ENCODE measurements at regions not wholly inside any gene's neighbourhood (a gene's known extent, or its start where the extent isn't known, plus 50 kb on each side); places are given as distances from the start of the nearest gene placed in this dataset.

- H3K9me3 Mint-ChIP-seq: no peaks in the 10 kb centered on the region
- no peak for DNase-seq (ENCODE audit: low read depth, low spot score)
- no peaks in the 10 kb centered on the region for H3K36me3 Mint-ChIP-seq (ENCODE audit: low read depth)
- H3K27ac Mint-ChIP-seq (ENCODE audit: unreplicated experiment): no peak overlapping the region
- TF ChIP-seq CTCF (conservative IDR thresholded peaks at IDR 0.05): no peak
- H3K4me1 Mint-ChIP-seq: no peaks in the 10 kb centered on the region
- no peak overlapping the region for H3K4me3 Mint-ChIP-seq
- H3K27me3 Mint-ChIP-seq (ENCODE audit: low read depth): no peaks in the 10 kb centered on the region
Measured at GRCh38 chr1:170357750-170358149, 174.2 kb upstream of the GORAB start.

- Mint-ChIP-seq H3K4me1 (no peaks in the 10 kb centered on the region), H3K27ac (ENCODE audit: unreplicated experiment) (no peak overlapping the region), H3K4me3 (no peak overlapping the region), H3K9me3 (no peaks in the 10 kb centered on the region), H3K36me3 (ENCODE audit: low read depth) (no peaks in the 10 kb centered on the region), H3K27me3 (ENCODE audit: low read depth) (peaks cover 7% of the 10 kb centered on the region)
- DNase-seq (ENCODE audit: low read depth, low spot score): no peak
- TF ChIP-seq CTCF (conservative IDR thresholded peaks at IDR 0.05): no peak
Measured at GRCh38 chr1:170360601-170361000, 171.4 kb upstream of the GORAB start.

- H3K27me3 Mint-ChIP-seq (ENCODE audit: low read depth): peaks cover 7% of the 10 kb centered on the region
Measured at GRCh38 chr1:170365331-170365730, 166.6 kb upstream of the GORAB start.

GRCh38 chr1:170366980-170367379, 165.0 kb upstream of the GORAB start:
- H3K36me3 Mint-ChIP-seq (ENCODE audit: low read depth): no peaks in the 10 kb centered on the region
- no peaks in the 10 kb centered on the region for H3K9me3 Mint-ChIP-seq
- peaks cover 7% of the 10 kb centered on the region for H3K27me3 Mint-ChIP-seq (ENCODE audit: low read depth)
- H3K4me3 Mint-ChIP-seq: no peak overlapping the region
- TF ChIP-seq CTCF (conservative IDR thresholded peaks at IDR 0.05): no peak
- no peak for DNase-seq (ENCODE audit: low read depth, low spot score)
- H3K27ac Mint-ChIP-seq (ENCODE audit: unreplicated experiment): no peak overlapping the region
- no peaks in the 10 kb centered on the region for H3K4me1 Mint-ChIP-seq

More at GRCh38 chr1:170365331-170365730, 166.6 kb upstream of the GORAB start:
- DNase-seq (ENCODE audit: low read depth, low spot score): no peak
- no peak for TF ChIP-seq CTCF (conservative IDR thresholded peaks at IDR 0.05)
- H3K36me3 Mint-ChIP-seq (ENCODE audit: low read depth): no peaks in the 10 kb centered on the region
- no peak overlapping the region for H3K4me3 Mint-ChIP-seq
- no peak overlapping the region for H3K27ac Mint-ChIP-seq (ENCODE audit: unreplicated experiment)
- no peaks in the 10 kb centered on the region for H3K9me3 Mint-ChIP-seq
- no peaks in the 10 kb centered on the region for H3K4me1 Mint-ChIP-seq

- peaks cover 7% of the 10 kb centered on the region for H3K27me3 Mint-ChIP-seq (ENCODE audit: low read depth)
- no peaks in the 10 kb centered on the region for H3K4me1 Mint-ChIP-seq
- no peaks in the 10 kb centered on the region for H3K9me3 Mint-ChIP-seq
- H3K4me3 Mint-ChIP-seq: no peak overlapping the region
- H3K27ac Mint-ChIP-seq (ENCODE audit: unreplicated experiment): no peak overlapping the region
- TF ChIP-seq CTCF (conservative IDR thresholded peaks at IDR 0.05): no peak
- no peak for DNase-seq (ENCODE audit: low read depth, low spot score)
- no peaks in the 10 kb centered on the region for H3K36me3 Mint-ChIP-seq (ENCODE audit: low read depth)
Measured at GRCh38 chr1:170367615-170368014, 164.4 kb upstream of the GORAB start.

- DNase-seq (ENCODE audit: low read depth, low spot score): no peak
- H3K27ac Mint-ChIP-seq (ENCODE audit: unreplicated experiment): no peak overlapping the region
- H3K27me3 Mint-ChIP-seq (ENCODE audit: low read depth): peaks cover 6% of the 10 kb centered on the region
- no peaks in the 10 kb centered on the region for H3K36me3 Mint-ChIP-seq (ENCODE audit: low read depth)
- no peaks in the 10 kb centered on the region for H3K9me3 Mint-ChIP-seq
- H3K4me3 Mint-ChIP-seq: no peak overlapping the region
- H3K4me1 Mint-ChIP-seq: no peaks in the 10 kb centered on the region
- no peak for TF ChIP-seq CTCF (conservative IDR thresholded peaks at IDR 0.05)
Measured at GRCh38 chr1:170369000-170369399, 163.0 kb upstream of the GORAB start.

All from neural crest cell (in vitro differentiated cells).